Liver (tissue), 8 donors: ENCODE measurements at regions not wholly inside any gene's neighbourhood (a gene's known extent, or its start where the extent isn't known, plus 50 kb on each side); places are given as distances from the start of the nearest gene placed in this dataset.

Experiments used
- DNase-seq: peaks from one replicate; pipeline ENCODE4 v3.0.0-alpha.2; 2017; ENCODE audit warnings: low spot score
- H3K27ac ChIP-seq, 2 donors: one replicate each; pipeline ENCODE4 v1.7.0; 2013; ENCODE audit warnings: inconsistent platforms in 2 of 2, low read length in 2 of 2, control low read depth in 1 of 2, low read depth in 1 of 2, mild to moderate bottlenecking in 1 of 2
- H3K27me3 ChIP-seq, 4 donors: one replicate each; pipeline versions ENCODE4 v1.6.1 to v1.7.0; 2013; ENCODE audit warnings: low read length in 3 of 4, inconsistent platforms in 1 of 4, mild to moderate bottlenecking in 1 of 4, moderate library complexity in 1 of 4; ENCODE audit not compliant: control insufficient read depth in 4 of 4, insufficient read depth in 4 of 4
- H3K36me3 ChIP-seq, 4 donors: one replicate each; pipeline versions ENCODE4 v1.6.1 to v1.7.0; 2013; ENCODE audit warnings: low read length in 3 of 4, mild to moderate bottlenecking in 3 of 4, low read depth in 1 of 4, moderate library complexity in 1 of 4; ENCODE audit not compliant: control insufficient read depth in 4 of 4, insufficient read depth in 3 of 4
- H3K4me1 ChIP-seq, 4 donors: one replicate each; pipeline versions ENCODE4 v1.6.1 to v1.7.0; 2013; ENCODE audit warnings: low read length in 3 of 4, mild to moderate bottlenecking in 3 of 4, moderate library complexity in 1 of 4; ENCODE audit not compliant: control insufficient read depth in 4 of 4, insufficient read depth in 4 of 4
- H3K4me3 ChIP-seq, 3 donors: one replicate each; pipeline versions ENCODE4 v1.6.1 to v1.7.0; 2013; ENCODE audit warnings: low read length in 3 of 3, control low read depth in 1 of 3, low read depth in 1 of 3, mild to moderate bottlenecking in 1 of 3
- H3K9ac ChIP-seq, 2 donors: one replicate each; pipeline ENCODE4 v1.7.0; 2013; ENCODE audit warnings: low read length in 2 of 2, mild to moderate bottlenecking in 2 of 2, moderate library complexity in 2 of 2, control low read depth in 1 of 2, low read depth in 1 of 2
- H3K9me3 ChIP-seq, 4 donors: one replicate each; pipeline versions ENCODE4 v1.6.1 to v1.7.0; 2013; ENCODE audit warnings: low read length in 3 of 4; ENCODE audit not compliant: control insufficient read depth in 4 of 4
- CTCF ChIP-seq: fragments of 150-350 bp; IDR thresholded peaks from 2 replicates; pipeline ENCODE4 v1.5.1; 2017; ENCODE audit warnings: improper control_type of control experiment, low read depth, low read length; ENCODE audit not compliant: missing input control
- FOXA1 ChIP-seq: IDR thresholded peaks from 2 replicates; pipeline ENCODE4 v1.6.1; 2016; ENCODE audit warnings: antibody characterized with exemption
- FOXA2 ChIP-seq: IDR thresholded peaks from 2 replicates; pipeline ENCODE4 v1.6.1; 2016; ENCODE audit warnings: antibody characterized with exemption
- HNF4A ChIP-seq, 2 donors: conservative IDR thresholded peaks; 2 replicates each; pipeline ENCODE4 v1.6.1; 2016; ENCODE audit warnings: antibody characterized with exemption in 2 of 2, mild to moderate bottlenecking in 2 of 2
- JUND ChIP-seq, 2 donors: IDR thresholded peaks; 2 replicates each; pipeline ENCODE4 v1.6.1; 2016; ENCODE audit warnings: antibody characterized with exemption in 2 of 2
- MAX ChIP-seq: IDR thresholded peaks from 2 replicates; pipeline ENCODE4 v1.6.1; 2016; ENCODE audit warnings: antibody characterized with exemption
- NR2F2 ChIP-seq: IDR thresholded peaks from 2 replicates; pipeline ENCODE4 v1.6.1; 2016; ENCODE audit warnings: antibody characterized with exemption
- RAD21 ChIP-seq, 2 donors: IDR thresholded peaks; 2 replicates each; pipeline ENCODE4 v1.6.1; 2016; ENCODE audit warnings: antibody characterized with exemption in 2 of 2, mild to moderate bottlenecking in 2 of 2
- REST ChIP-seq: IDR thresholded peaks from 2 replicates; pipeline ENCODE4 v1.6.1; 2016; ENCODE audit warnings: antibody characterized with exemption, mild to moderate bottlenecking
- RXRA ChIP-seq, 2 donors: IDR thresholded peaks; 2 replicates each; pipeline ENCODE4 v1.6.1; 2017 to 2018; ENCODE audit warnings: antibody characterized with exemption in 2 of 2, mild to moderate bottlenecking in 1 of 2
- SP1 ChIP-seq: IDR thresholded peaks from 2 replicates; pipeline ENCODE4 v1.6.1; 2018; ENCODE audit warnings: antibody characterized with exemption, mild to moderate bottlenecking
- TAF1 ChIP-seq: conservative IDR thresholded peaks from 2 replicates; pipeline ENCODE4 v1.6.1; 2016; ENCODE audit warnings: antibody characterized with exemption, mild to moderate bottlenecking
- YY1 ChIP-seq: IDR thresholded peaks from 2 replicates; pipeline ENCODE4 v1.6.1; 2016; ENCODE audit warnings: antibody characterized with exemption, mild to moderate bottlenecking
- WGBS: extraction: QIAGEN DNeasy Blood & Tissue Kit; methylation state at CpG from one replicate; pipeline ENCODE4 v1.1.7; 2013; 5-methylcytosine and 5-hydroxymethylcytosine counted together
- donor health status: healthy.
- donor health status: healthy.
- donor health status: healthy.
- donor health status: healthy.
- donor health status: healthy.

DNA sequence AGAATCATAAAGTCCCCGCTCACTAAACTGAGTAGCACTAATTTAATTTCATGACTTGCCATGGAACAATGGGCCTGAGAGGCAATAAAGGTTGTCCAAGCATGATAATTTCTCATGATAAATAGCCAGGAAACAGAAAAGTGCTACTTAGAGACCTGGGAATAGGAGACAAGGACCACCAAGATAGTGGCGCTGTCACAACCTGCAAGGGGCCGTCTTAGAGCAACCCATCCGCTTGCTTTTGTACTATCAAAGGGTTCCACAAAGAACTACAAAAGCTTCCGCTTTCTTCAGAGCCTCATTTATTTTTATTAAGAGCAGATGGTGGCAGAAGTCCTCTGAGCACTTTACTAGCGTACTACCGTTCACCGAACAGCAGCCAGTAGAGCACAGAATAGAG lies 421.7 kb upstream of the GRM7 start:
- Histone ChIP-seq H3K36me3 (no peaks in the 10 kb centered on the region), H3K27ac (no peak overlapping the region), H3K4me3 (no peak overlapping the region), H3K4me1 (no peaks in the 10 kb centered on the region), H3K9ac (no peak overlapping the region), H3K27me3 (no peaks in the 10 kb centered on the region), H3K9me3 (no peaks in the 10 kb centered on the region)
- DNase-seq = no peak
- WGBS = 87% methylated on average over 8 of the region's 8 CpGs
- no peak for TF ChIP-seq NR2F2
- no peak for TF ChIP-seq CTCF
- TF ChIP-seq RXRA (IDR thresholded peaks at IDR 0.05) = no peak

DNA sequence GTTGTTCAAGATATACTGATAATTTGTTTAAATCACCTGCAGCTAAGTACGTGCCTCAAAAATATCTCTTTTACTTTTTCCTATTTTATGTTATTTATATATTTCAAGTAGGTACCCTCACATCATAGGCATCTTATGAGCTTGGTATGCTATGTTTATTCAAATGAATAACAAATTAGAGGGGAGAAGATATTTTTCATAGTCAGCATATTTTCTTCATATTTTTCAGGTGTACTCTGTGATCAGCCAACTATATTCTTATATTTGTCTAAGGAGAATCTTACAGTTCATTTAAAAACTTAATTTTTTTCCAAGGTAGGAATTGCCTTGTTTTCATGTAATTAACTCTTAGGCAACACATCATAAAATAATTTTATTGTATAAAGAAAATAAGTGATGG lies 421.1 kb upstream of the GRM7 start:
- TF ChIP-seq FOXA2 (no peak), RAD21 (IDR thresholded peaks at IDR 0.05) (no peak), TAF1 (no peak), FOXA1 (no peak), HNF4A (conservative IDR thresholded peaks at IDR 0.05) (no peak), RXRA (IDR thresholded peaks at IDR 0.05) (no peak)
- no peaks in the 10 kb centered on the region for H3K9me3 ChIP-seq
- DNase-seq = no peak
- no peaks in the 10 kb centered on the region for H3K36me3 ChIP-seq
- no peak overlapping the region for H3K27ac ChIP-seq
- H3K4me1 ChIP-seq = no peaks in the 10 kb centered on the region
- 59% methylated on average over 1 of the region's 1 CpG for WGBS
- no peak overlapping the region for H3K9ac ChIP-seq
- no peaks in the 10 kb centered on the region for H3K27me3 ChIP-seq
- no peak overlapping the region for H3K4me3 ChIP-seq

DNA sequence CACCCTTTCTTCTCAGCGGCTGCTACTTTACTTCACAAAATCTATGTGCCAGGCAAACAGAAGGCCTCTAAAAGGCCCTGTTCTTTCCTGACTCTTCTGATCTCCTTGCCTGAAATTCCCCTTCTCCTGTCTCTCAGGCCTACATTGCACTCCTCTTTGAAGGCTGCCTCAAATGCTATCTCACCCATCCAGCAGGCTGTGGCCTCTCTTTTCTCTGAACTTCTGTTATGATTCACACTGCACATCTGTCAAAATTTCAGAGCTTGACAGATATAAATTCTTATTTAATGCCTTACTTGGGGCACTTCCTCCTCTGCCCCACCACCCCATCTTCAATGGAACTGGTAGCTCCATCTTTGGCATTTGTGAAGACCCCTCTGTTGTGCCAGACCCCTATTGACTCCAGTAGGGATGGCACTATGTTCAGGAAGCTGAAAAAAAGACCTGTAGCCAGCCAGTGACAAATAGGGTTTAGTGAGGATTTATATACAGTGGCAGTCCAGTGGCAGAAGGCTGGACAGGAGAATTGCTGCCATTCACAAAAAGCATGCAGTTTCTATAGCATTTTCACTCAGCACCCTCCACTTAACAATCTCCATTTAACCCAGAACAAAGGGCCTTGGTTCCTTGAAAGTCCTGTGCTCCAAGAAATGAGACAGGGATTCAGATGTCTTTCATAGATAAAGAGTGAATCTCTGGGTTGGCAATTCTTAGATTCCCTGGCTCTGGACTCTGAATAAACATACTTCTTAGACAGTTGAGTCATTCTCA lies 415.8 kb upstream of the GRM7 start:
- no peak overlapping the region for H3K4me3 ChIP-seq
- no peaks in the 10 kb centered on the region for H3K9me3 ChIP-seq
- 84% methylated on average over 1 of the region's 1 CpG for WGBS
- no peak for TF ChIP-seq FOXA1
- no peak for TF ChIP-seq MAX
- TF ChIP-seq SP1 = no peak
- TF ChIP-seq FOXA2 = no peak
- TF ChIP-seq HNF4A (conservative IDR thresholded peaks at IDR 0.05) = no peak
- no peak for TF ChIP-seq NR2F2
- no peak for TF ChIP-seq JUND (IDR thresholded peaks at IDR 0.05)
- TF ChIP-seq RAD21 (IDR thresholded peaks at IDR 0.05) = no peak
- no peak for DNase-seq
- H3K4me1 ChIP-seq = no peaks in the 10 kb centered on the region
- no peaks in the 10 kb centered on the region for H3K36me3 ChIP-seq
- no peaks in the 10 kb centered on the region for H3K27me3 ChIP-seq
- H3K9ac ChIP-seq = no peak overlapping the region
- H3K27ac ChIP-seq = no peak overlapping the region

GRCh38 chr3:6447166-6447801 lies 413.6 kb upstream of the GRM7 start:
- H3K27ac ChIP-seq = no peak overlapping the region
- no peak overlapping the region for H3K4me3 ChIP-seq
- no peak overlapping the region for H3K9ac ChIP-seq
- H3K27me3 ChIP-seq = no peaks in the 10 kb centered on the region
- 58% methylated on average over 5 of the region's 5 CpGs for WGBS
- no peak for DNase-seq
- H3K9me3 ChIP-seq = no peaks in the 10 kb centered on the region
- H3K36me3 ChIP-seq = no peaks in the 10 kb centered on the region
- H3K4me1 ChIP-seq = no peaks in the 10 kb centered on the region
- TF ChIP-seq CTCF (no peak), FOXA2 (no peak), MAX (no peak), REST (no peak), YY1 (no peak)
